Loucy (cell line): ENCODE measurements at regions not wholly inside any gene's neighbourhood (a gene's known extent, or its start where the extent isn't known, plus 50 kb on each side); places are given as distances from the start of the nearest gene placed in this dataset.

Experiments used
- H2AFZ ChIP-seq: fragments of 200-600 bp; sonication (generic); 2 replicates; pipeline ENCODE4 v1.6.0; 2016; ENCODE audit warnings: antibody characterized with exemption, mild to moderate bottlenecking, low read length, moderate library complexity
- H3F3A ChIP-seq: fragments of 200-600 bp; 2 replicates; pipeline ENCODE4 v1.6.0; 2016; ENCODE audit warnings: antibody characterized with exemption, low read depth, mild to moderate bottlenecking
- H3K27me3 ChIP-seq: fragments of 200-600 bp; sonication (generic); 2 replicates; pipeline ENCODE4 v1.6.1; 2014; ENCODE audit warnings: low read length, mild to moderate bottlenecking; ENCODE audit not compliant: insufficient read depth, poor library complexity, severe bottlenecking
- H3K36me3 ChIP-seq: fragments of 200-600 bp; sonication (generic); 2 replicates; pipeline ENCODE4 v1.6.1; 2016; ENCODE audit warnings: low read length; ENCODE audit not compliant: insufficient read depth
- H3K4me1 ChIP-seq: fragments of 200-600 bp; sonication (generic); 2 replicates; pipeline ENCODE4 v1.5.1; 2014; ENCODE audit warnings: low read length, mild to moderate bottlenecking; ENCODE audit not compliant: insufficient read depth, poor library complexity, severe bottlenecking
- H3K4me2 ChIP-seq: fragments of 200-600 bp; sonication (generic); 2 replicates; pipeline ENCODE4 v1.6.0; 2014; ENCODE audit warnings: antibody characterized with exemption, low read length, low read depth, mild to moderate bottlenecking; ENCODE audit not compliant: poor library complexity, severe bottlenecking
- H3K4me3 ChIP-seq: fragments of 200-600 bp; sonication (generic); 2 replicates; pipeline ENCODE4 v1.5.1; 2014; ENCODE audit warnings: low read length, mild to moderate bottlenecking, mixed read lengths; ENCODE audit not compliant: poor library complexity, severe bottlenecking
- H3K79me2 ChIP-seq: fragments of 200-600 bp; sonication (generic); 2 replicates; pipeline ENCODE4 v1.6.1; 2014; ENCODE audit warnings: low read length; ENCODE audit not compliant: insufficient read depth
- H3K9ac ChIP-seq: fragments of 200-600 bp; sonication (generic); 2 replicates; pipeline ENCODE4 v1.6.0; 2014; ENCODE audit warnings: mild to moderate bottlenecking, low read depth, low read length, moderate library complexity; ENCODE audit not compliant: poor library complexity, severe bottlenecking
- H3K9me2 ChIP-seq: fragments of 200-600 bp; sonication (generic); replicated peaks from 2 replicates; pipeline ENCODE4 v1.6.1; 2016; ENCODE audit warnings: low read depth, low read length, mixed read lengths
- H3K9me3 ChIP-seq: fragments of 200-600 bp; sonication (generic); 2 replicates; pipeline ENCODE4 v1.6.1; 2014; ENCODE audit warnings: mild to moderate bottlenecking, antibody characterized with exemption, low read length, low read depth; ENCODE audit not compliant: insufficient read depth
- H4K20me1 ChIP-seq: fragments of 200-600 bp; sonication (generic); 2 replicates; pipeline ENCODE4 v1.6.0; 2014; ENCODE audit warnings: antibody characterized with exemption, low read length, mild to moderate bottlenecking; ENCODE audit not compliant: insufficient read depth, poor library complexity, severe bottlenecking
- CTCF ChIP-seq: fragments of 200-600 bp; sonication (generic); conservative IDR thresholded peaks from 2 replicates; pipeline ENCODE4 v1.5.1; 2014; ENCODE audit warnings: mild to moderate bottlenecking, antibody characterized with exemption, low read length
- EZH2phosphoT487 ChIP-seq: fragments of 200-600 bp; IDR thresholded peaks from 2 replicates; pipeline ENCODE4 v1.6.1; 2018; ENCODE audit warnings: antibody characterized with exemption, mild to moderate bottlenecking, moderate library complexity, borderline replicate concordance

- Histone ChIP-seq H4K20me1 (no peaks in the 10 kb centered on the region), H3K4me1 (no peaks in the 10 kb centered on the region), H3K9me2 (no peaks in the 10 kb centered on the region), H3F3A (no peaks in the 10 kb centered on the region), H3K4me2 (no peak overlapping the region), H3K9me3 (no peaks in the 10 kb centered on the region), H3K9ac (no peak overlapping the region), H3K79me2 (no peaks in the 10 kb centered on the region), H3K27me3 (no peaks in the 10 kb centered on the region), H3K4me3 (no peak overlapping the region), H2AFZ (no peak overlapping the region), H3K36me3 (no peaks in the 10 kb centered on the region)
- no peak for TF ChIP-seq CTCF
- TF ChIP-seq EZH2phosphoT487: no peak
Measured at GRCh38 chr5:18900644-18901043, 1087.4 kb downstream of the CDH18 start.

- no peak overlapping the region for H3K4me3 ChIP-seq
- no peak overlapping the region for H3K9ac ChIP-seq
- H3K79me2 ChIP-seq: no peaks in the 10 kb centered on the region
- no peaks in the 10 kb centered on the region for H4K20me1 ChIP-seq
- H3K4me2 ChIP-seq: no peak overlapping the region
- no peaks in the 10 kb centered on the region for H3K27me3 ChIP-seq
- H3F3A ChIP-seq: no peaks in the 10 kb centered on the region
- TF ChIP-seq EZH2phosphoT487: no peak
- no peaks in the 10 kb centered on the region for H3K36me3 ChIP-seq
- no peaks in the 10 kb centered on the region for H3K4me1 ChIP-seq
- H3K9me3 ChIP-seq: no peaks in the 10 kb centered on the region
- H3K9me2 ChIP-seq: no peaks in the 10 kb centered on the region
- no peak overlapping the region for H2AFZ ChIP-seq
Measured at GRCh38 chr5:18920966-18921365, 1067.0 kb downstream of the CDH18 start.

GRCh38 chr5:18932081-18932480 is 1055.9 kb downstream of the CDH18 start:
- no peaks in the 10 kb centered on the region for H3K36me3 ChIP-seq
- no peaks in the 10 kb centered on the region for H3F3A ChIP-seq
- H3K27me3 ChIP-seq: no peaks in the 10 kb centered on the region
- TF ChIP-seq CTCF (no peak), EZH2phosphoT487 (no peak)
- H3K4me3 ChIP-seq: no peak overlapping the region
- H3K79me2 ChIP-seq: no peaks in the 10 kb centered on the region
- no peaks in the 10 kb centered on the region for H3K4me1 ChIP-seq
- H3K9me2 ChIP-seq: no peaks in the 10 kb centered on the region
- no peaks in the 10 kb centered on the region for H3K9me3 ChIP-seq
- H4K20me1 ChIP-seq: no peaks in the 10 kb centered on the region
- no peak overlapping the region for H3K4me2 ChIP-seq
- H3K9ac ChIP-seq: no peak overlapping the region
- no peak overlapping the region for H2AFZ ChIP-seq

GRCh38 chr5:18944771-18945170 is 1043.2 kb downstream of the CDH18 start:
- Histone ChIP-seq H3K9me3 (no peaks in the 10 kb centered on the region), H3K4me2 (no peak overlapping the region), H3K4me1 (no peaks in the 10 kb centered on the region), H3K4me3 (no peak overlapping the region), H4K20me1 (no peaks in the 10 kb centered on the region), H3F3A (no peaks in the 10 kb centered on the region), H3K9me2 (no peaks in the 10 kb centered on the region), H3K79me2 (no peaks in the 10 kb centered on the region), H3K9ac (no peak overlapping the region), H2AFZ (no peak overlapping the region), H3K27me3 (no peaks in the 10 kb centered on the region), H3K36me3 (no peaks in the 10 kb centered on the region)
- TF ChIP-seq EZH2phosphoT487 (no peak), CTCF (no peak)
